ENCODE measurements at regions not wholly inside any gene's neighbourhood (a gene's known extent, or its start where the extent isn't known, plus 50 kb on each side); places are given as distances from the start of the nearest gene placed in this dataset.
"Not testable (repeated sequence)": the region's sequence is repeated elsewhere in the genome, so short reads cannot be mapped to it uniquely, and the experiment has no call there.

DNA sequence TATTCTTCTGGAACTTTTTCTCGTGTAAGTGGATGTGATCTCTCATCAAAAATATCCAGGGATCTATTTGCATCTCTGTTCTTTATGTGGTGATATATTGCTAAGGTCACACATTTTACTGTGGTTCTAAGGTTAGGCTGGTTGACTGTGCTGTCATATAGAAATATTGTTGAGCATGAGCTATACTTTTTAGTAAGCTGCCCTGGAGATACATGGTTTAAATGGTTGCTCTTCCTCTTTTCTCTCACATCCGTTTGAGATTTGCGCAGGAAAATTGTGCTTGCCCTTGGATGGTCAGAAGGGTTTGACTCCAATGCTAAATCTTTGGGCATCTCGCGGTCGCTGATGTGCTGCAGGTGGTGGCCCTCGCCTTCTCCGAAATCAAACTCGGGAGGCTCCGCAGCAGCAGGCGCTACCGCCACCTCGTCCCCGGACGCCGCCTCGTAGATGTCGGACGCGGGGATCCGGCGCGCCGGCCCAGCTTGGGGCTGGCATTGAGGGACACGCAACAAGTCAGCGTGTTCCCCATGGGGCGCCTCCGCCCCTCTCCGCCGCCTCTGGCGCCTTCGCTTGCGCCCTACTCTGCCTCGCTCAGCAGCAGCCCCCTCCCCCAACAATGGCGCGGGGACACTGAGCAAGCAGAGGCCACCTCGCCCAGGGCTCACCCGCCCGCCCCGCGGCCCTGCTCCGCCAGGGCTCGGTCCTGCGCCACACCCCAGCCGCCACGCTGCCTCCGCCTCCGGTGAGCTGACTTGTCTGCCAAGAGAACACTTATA, 154.5 kb downstream of the MSN start:
- H3K4me3 Mint-ChIP-seq, result no peak overlapping the region
- no peak for DNase-seq (ENCODE audit: low spot score in 2 of 2, unreplicated experiment in 2 of 2)

DNA sequence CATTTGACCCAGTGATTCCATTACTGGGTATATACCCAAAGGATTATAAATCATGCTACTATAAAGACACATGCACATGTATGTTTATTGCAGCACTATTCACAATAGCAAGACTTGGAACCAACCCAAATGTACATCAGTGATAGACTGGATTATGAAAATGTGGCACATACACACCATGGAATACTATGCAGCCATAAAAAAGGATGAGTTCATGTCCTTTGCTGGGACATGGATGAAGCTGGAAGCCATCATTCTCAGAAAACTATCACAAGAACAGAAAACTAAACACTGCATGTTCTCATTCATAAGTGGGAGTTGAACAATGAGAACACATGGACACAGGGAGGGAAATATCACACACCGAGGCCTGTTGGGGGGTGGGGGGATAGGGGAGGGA, 152.5 kb downstream of the MSN start:
- H3K27ac Mint-ChIP-seq; DNase-seq (ENCODE audit: low spot score in 2 of 2, unreplicated experiment in 2 of 2); H3K27me3 Mint-ChIP-seq (ENCODE audit: low read depth); H3K36me3 Mint-ChIP-seq; H3K4me3 Mint-ChIP-seq; H3K4me1 Mint-ChIP-seq: not testable (repeated sequence)
- peaks cover 30% of the 10 kb centered on the region for H3K9me3 Mint-ChIP-seq

More for the DNA sequence above, 154.5 kb downstream of the MSN start:
- Mint-ChIP-seq H3K27ac (no peak overlapping the region), H3K4me1 (no peaks in the 10 kb centered on the region), H3K27me3 (ENCODE audit: low read depth) (no peaks in the 10 kb centered on the region), H3K36me3 (no peaks in the 10 kb centered on the region), H3K9me3 (peaks cover 25% of the 10 kb centered on the region)
- TF ChIP-seq, protein P1, sequence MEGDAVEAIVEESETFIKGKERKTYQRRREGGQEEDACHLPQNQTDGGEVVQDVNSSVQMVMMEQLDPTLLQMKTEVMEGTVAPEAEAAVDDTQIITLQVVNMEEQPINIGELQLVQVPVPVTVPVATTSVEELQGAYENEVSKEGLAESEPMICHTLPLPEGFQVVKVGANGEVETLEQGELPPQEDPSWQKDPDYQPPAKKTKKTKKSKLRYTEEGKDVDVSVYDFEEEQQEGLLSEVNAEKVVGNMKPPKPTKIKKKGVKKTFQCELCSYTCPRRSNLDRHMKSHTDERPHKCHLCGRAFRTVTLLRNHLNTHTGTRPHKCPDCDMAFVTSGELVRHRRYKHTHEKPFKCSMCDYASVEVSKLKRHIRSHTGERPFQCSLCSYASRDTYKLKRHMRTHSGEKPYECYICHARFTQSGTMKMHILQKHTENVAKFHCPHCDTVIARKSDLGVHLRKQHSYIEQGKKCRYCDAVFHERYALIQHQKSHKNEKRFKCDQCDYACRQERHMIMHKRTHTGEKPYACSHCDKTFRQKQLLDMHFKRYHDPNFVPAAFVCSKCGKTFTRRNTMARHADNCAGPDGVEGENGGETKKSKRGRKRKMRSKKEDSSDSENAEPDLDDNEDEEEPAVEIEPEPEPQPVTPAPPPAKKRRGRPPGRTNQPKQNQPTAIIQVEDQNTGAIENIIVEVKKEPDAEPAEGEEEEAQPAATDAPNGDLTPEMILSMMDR (IDR thresholded peaks at IDR 0.05; ENCODE audit: unreplicated experiment), result no peak

DNA sequence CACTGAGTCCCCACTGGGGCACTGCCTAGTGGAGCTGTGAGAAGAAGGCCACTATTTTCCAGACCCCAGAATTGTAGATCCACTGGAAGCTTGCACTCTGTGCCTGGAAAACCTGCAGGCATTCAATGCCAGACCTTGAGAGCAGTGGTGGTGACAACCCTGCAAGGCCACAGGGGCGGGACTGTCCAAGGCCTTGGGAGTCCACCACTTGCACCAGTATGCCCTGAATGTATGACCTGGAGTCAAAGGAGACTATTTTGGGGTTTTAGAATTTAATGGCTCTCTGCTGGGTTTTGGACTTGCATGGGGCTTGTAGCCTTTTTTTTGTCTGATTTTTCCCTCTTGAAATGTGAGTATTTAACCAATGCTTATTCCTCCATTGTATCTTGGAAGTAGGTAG, 145.8 kb downstream of the MSN start:
- H3K9me3 Mint-ChIP-seq, result peaks cover 46% of the 10 kb centered on the region
- TF ChIP-seq, protein P1 (IDR thresholded peaks at IDR 0.05; ENCODE audit: unreplicated experiment), result no peak

DNA sequence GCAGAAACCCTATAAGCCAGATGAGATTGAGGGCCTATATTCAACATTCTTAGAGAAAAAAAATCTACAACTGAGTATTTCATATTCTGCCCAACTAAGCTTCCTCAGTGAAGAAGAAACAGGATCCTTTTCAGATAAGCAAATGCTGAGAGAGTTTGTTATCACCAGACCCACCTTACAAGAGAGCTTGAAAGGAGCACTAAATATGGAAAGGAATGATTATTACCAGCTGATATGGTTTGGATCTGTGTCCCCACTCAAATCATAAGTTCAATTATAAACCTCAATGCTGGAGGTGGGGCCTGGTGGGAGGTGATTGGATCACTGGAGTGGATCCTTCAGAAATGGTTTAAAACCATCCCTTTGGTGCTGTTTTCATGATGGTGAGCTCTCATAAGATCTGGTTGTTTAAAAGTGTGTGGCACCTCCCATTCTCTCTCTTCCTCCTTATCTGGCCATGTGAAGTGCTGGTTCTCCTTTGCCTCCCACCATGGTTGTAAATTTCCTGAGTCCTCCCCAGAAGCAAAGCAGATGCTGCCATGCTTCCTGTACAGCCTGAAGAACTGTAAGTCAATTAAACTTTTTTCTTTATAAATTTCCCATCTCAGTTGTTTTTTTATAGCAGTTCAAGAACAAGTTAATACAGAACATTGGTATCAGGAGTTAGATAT, 144.2 kb downstream of the MSN start:
- Mint-ChIP-seq H3K4me3 (no peak overlapping the region), H3K27ac (no peak overlapping the region), H3K36me3 (no peaks in the 10 kb centered on the region), H3K9me3 (peaks cover 46% of the 10 kb centered on the region), H3K27me3 (ENCODE audit: low read depth) (no peaks in the 10 kb centered on the region), H3K4me1 (no peaks in the 10 kb centered on the region)
- TF ChIP-seq, protein P1 (IDR thresholded peaks at IDR 0.05; ENCODE audit: unreplicated experiment), result no peak
- no peak for DNase-seq (ENCODE audit: low spot score in 2 of 2, unreplicated experiment in 2 of 2)

More for the DNA sequence above, 145.8 kb downstream of the MSN start:
- no peaks in the 10 kb centered on the region for H3K36me3 Mint-ChIP-seq
- no peaks in the 10 kb centered on the region for H3K4me1 Mint-ChIP-seq
- H3K27ac Mint-ChIP-seq, result no peak overlapping the region
- no peak for DNase-seq (ENCODE audit: low spot score in 2 of 2, unreplicated experiment in 2 of 2)
- no peak overlapping the region for H3K4me3 Mint-ChIP-seq
- H3K27me3 Mint-ChIP-seq (ENCODE audit: low read depth), result no peaks in the 10 kb centered on the region

Measured in mesothelial cell of epicardium (in vitro differentiated cells).